ENCODE measurements at regions not wholly inside any gene's neighbourhood (a gene's known extent, or its start where the extent isn't known, plus 50 kb on each side); places are given as distances from the start of the nearest gene placed in this dataset.
A peak's percentile ranks its signal among the peaks of the same experiment; 100 is the strongest.

GRCh38 chr13:94968757-94969086 is 256.4 kb upstream of the SOX21 start:
- Mint-ChIP-seq H3K27ac (no peak overlapping the region), H3K27me3 (ENCODE audit: low read depth) (peaks cover 49% of the 10 kb centered on the region), H3K4me3 (peak overlapping the region; percentile 39), H3K36me3 (ENCODE audit: low read depth) (no peaks in the 10 kb centered on the region), H3K9me3 (no peaks in the 10 kb centered on the region), H3K4me1 (ENCODE audit: low read depth) (peaks cover 10% of the 10 kb centered on the region)
- DNase-seq = no peak
- intact Hi-C loops (cut with micrococcal nuclease) = loop anchor here (5.0 kb wide), 2 partner anchors 256 to 306 kb away; partner anchors contain the start of gene SOX21
- CTCF ChIA-PET = interaction anchor here (0.6 to 1.4 kb wide), 3 partner anchors 9 to 434 kb away, joined by 3 to 9 read pairs (median 5); no protein-coding TSS in a partner anchor

GRCh38 chr13:94968040-94968756 is 255.9 kb upstream of the SOX21 start:
- intact Hi-C loops (cut with micrococcal nuclease) = loop anchor here (5.0 kb wide), 2 partner anchors 256 to 306 kb away; partner anchors contain the start of gene SOX21
- CTCF ChIA-PET = interaction anchor here (1.0 to 1.4 kb wide), 2 partner anchors 413 to 435 kb away, joined by 3 to 9 read pairs; no protein-coding TSS in a partner anchor
- H3K4me1 Mint-ChIP-seq (ENCODE audit: low read depth) = peaks cover 10% of the 10 kb centered on the region
- H3K27ac Mint-ChIP-seq = no peak overlapping the region
- H3K9me3 Mint-ChIP-seq = no peaks in the 10 kb centered on the region
- peak; percentile 16 for DNase-seq
- no peaks in the 10 kb centered on the region for H3K36me3 Mint-ChIP-seq (ENCODE audit: low read depth)
- peaks cover 55% of the 10 kb centered on the region for H3K27me3 Mint-ChIP-seq (ENCODE audit: low read depth)
- H3K4me3 Mint-ChIP-seq = peak overlapping the region; percentile 39

- peaks cover 10% of the 10 kb centered on the region for H3K4me1 Mint-ChIP-seq (ENCODE audit: low read depth)
- intact Hi-C loops (cut with micrococcal nuclease) = loop anchor here (5.0 kb wide), 2 partner anchors 255 to 305 kb away; partner anchors contain the start of gene SOX21
- H3K27ac Mint-ChIP-seq = no peak overlapping the region
- CTCF ChIA-PET = interaction anchor here (1.0 to 1.4 kb wide), 3 partner anchors 16 to 436 kb away, joined by 3 to 9 read pairs (median 3); no protein-coding TSS in a partner anchor
- H3K27me3 Mint-ChIP-seq (ENCODE audit: low read depth) = peaks cover 62% of the 10 kb centered on the region
- no peaks in the 10 kb centered on the region for H3K36me3 Mint-ChIP-seq (ENCODE audit: low read depth)
- H3K4me3 Mint-ChIP-seq = no peak overlapping the region
- peak; percentile 37 for DNase-seq
- no peaks in the 10 kb centered on the region for H3K9me3 Mint-ChIP-seq
Observed at GRCh38 chr13:94967183-94968039, 255.1 kb upstream of the SOX21 start.

- intact Hi-C loops (cut with micrococcal nuclease) = loop anchor here (5.0 kb wide), 2 partner anchors 254 to 304 kb away; partner anchors contain the start of gene SOX21
- Mint-ChIP-seq H3K27me3 (ENCODE audit: low read depth) (peaks cover 68% of the 10 kb centered on the region), H3K27ac (no peak overlapping the region), H3K9me3 (no peaks in the 10 kb centered on the region), H3K4me1 (ENCODE audit: low read depth) (peaks cover 10% of the 10 kb centered on the region), H3K36me3 (ENCODE audit: low read depth) (no peaks in the 10 kb centered on the region), H3K4me3 (no peak overlapping the region)
- CTCF ChIA-PET = interaction anchor here (1.2 kb wide), 1 partner anchor 17 kb away, joined by 3 read pairs; no protein-coding TSS in a partner anchor
- DNase-seq = no peak
Observed at GRCh38 chr13:94966422-94966955, 254.1 kb upstream of the SOX21 start.

GRCh38 chr13:94959626-94960025 is 247.3 kb upstream of the SOX21 start:
- no peaks in the 10 kb centered on the region for H3K9me3 Mint-ChIP-seq
- CTCF ChIA-PET = interaction anchor here (1.0 kb wide), 1 partner anchor 176 kb away, joined by 3 read pairs; no protein-coding TSS in a partner anchor
- H3K27ac Mint-ChIP-seq = no peak overlapping the region
- intact Hi-C loops (cut with micrococcal nuclease) = no loop called here
- no peak overlapping the region for H3K4me3 Mint-ChIP-seq
- no peaks in the 10 kb centered on the region for H3K4me1 Mint-ChIP-seq (ENCODE audit: low read depth)
- DNase-seq = no peak
- no peaks in the 10 kb centered on the region for H3K36me3 Mint-ChIP-seq (ENCODE audit: low read depth)
- H3K27me3 Mint-ChIP-seq (ENCODE audit: low read depth) = peaks cover 28% of the 10 kb centered on the region

GRCh38 chr13:94956417-94957110 is 244.2 kb upstream of the SOX21 start:
- Mint-ChIP-seq H3K27me3 (ENCODE audit: low read depth) (peaks cover 5% of the 10 kb centered on the region), H3K36me3 (ENCODE audit: low read depth) (no peaks in the 10 kb centered on the region), H3K4me1 (ENCODE audit: low read depth) (no peaks in the 10 kb centered on the region), H3K27ac (no peak overlapping the region), H3K4me3 (no peak overlapping the region), H3K9me3 (no peaks in the 10 kb centered on the region)
- CTCF ChIA-PET = no interaction called here
- intact Hi-C loops (cut with micrococcal nuclease) = no loop called here
- DNase-seq = no peak

GRCh38 chr13:94952787-94953186 is 240.4 kb upstream of the SOX21 start:
- H3K4me3 Mint-ChIP-seq = no peak overlapping the region
- no peaks in the 10 kb centered on the region for H3K36me3 Mint-ChIP-seq (ENCODE audit: low read depth)
- no peaks in the 10 kb centered on the region for H3K9me3 Mint-ChIP-seq
- no peaks in the 10 kb centered on the region for H3K4me1 Mint-ChIP-seq (ENCODE audit: low read depth)
- peaks cover 7% of the 10 kb centered on the region for H3K27me3 Mint-ChIP-seq (ENCODE audit: low read depth)
- no peak for DNase-seq
- no peak overlapping the region for H3K27ac Mint-ChIP-seq
- CTCF ChIA-PET = no interaction called here
- intact Hi-C loops (cut with micrococcal nuclease) = no loop called here

- Mint-ChIP-seq H3K9me3 (no peaks in the 10 kb centered on the region), H3K27ac (no peak overlapping the region), H3K27me3 (ENCODE audit: low read depth) (peaks cover 13% of the 10 kb centered on the region), H3K4me1 (ENCODE audit: low read depth) (no peaks in the 10 kb centered on the region), H3K4me3 (no peak overlapping the region), H3K36me3 (ENCODE audit: low read depth) (no peaks in the 10 kb centered on the region)
- intact Hi-C loops (cut with micrococcal nuclease) = no loop called here
- DNase-seq = no peak
- CTCF ChIA-PET = interaction anchor here (0.8 kb wide), 1 partner anchor 37 kb away, joined by 5 read pairs; no protein-coding TSS in a partner anchor
Observed at GRCh38 chr13:94950303-94950702, 238.0 kb upstream of the SOX21 start.

GRCh38 chr13:94947965-94948371 is 235.6 kb upstream of the SOX21 start:
- Mint-ChIP-seq H3K9me3 (no peaks in the 10 kb centered on the region), H3K4me3 (no peak overlapping the region), H3K27me3 (ENCODE audit: low read depth) (peaks cover 10% of the 10 kb centered on the region), H3K4me1 (ENCODE audit: low read depth) (no peaks in the 10 kb centered on the region), H3K27ac (no peak overlapping the region), H3K36me3 (ENCODE audit: low read depth) (no peaks in the 10 kb centered on the region)
- intact Hi-C loops (cut with micrococcal nuclease) = no loop called here
- DNase-seq = no peak
- CTCF ChIA-PET = interaction anchor here (0.6 to 1.5 kb wide), 2 partner anchors 8 to 273 kb away, joined by 3 read pairs; no protein-coding TSS in a partner anchor

- Mint-ChIP-seq H3K27ac (no peak overlapping the region), H3K36me3 (ENCODE audit: low read depth) (no peaks in the 10 kb centered on the region), H3K27me3 (ENCODE audit: low read depth) (peaks cover 10% of the 10 kb centered on the region), H3K4me1 (ENCODE audit: low read depth) (no peaks in the 10 kb centered on the region), H3K9me3 (peaks cover 4% of the 10 kb centered on the region), H3K4me3 (no peak overlapping the region)
- no peak for DNase-seq
- intact Hi-C loops (cut with micrococcal nuclease) = no loop called here
- CTCF ChIA-PET = interaction anchor here (0.6 kb wide), 1 partner anchor 273 kb away, joined by 3 read pairs; no protein-coding TSS in a partner anchor
Observed at GRCh38 chr13:94947392-94947791, 235.0 kb upstream of the SOX21 start.

GRCh38 chr13:94946039-94946438 is 233.7 kb upstream of the SOX21 start:
- Mint-ChIP-seq H3K36me3 (ENCODE audit: low read depth) (no peaks in the 10 kb centered on the region), H3K9me3 (peaks cover 4% of the 10 kb centered on the region), H3K4me1 (ENCODE audit: low read depth) (no peaks in the 10 kb centered on the region), H3K27ac (no peak overlapping the region), H3K27me3 (ENCODE audit: low read depth) (peaks cover 10% of the 10 kb centered on the region), H3K4me3 (no peak overlapping the region)
- intact Hi-C loops (cut with micrococcal nuclease) = no loop called here
- CTCF ChIA-PET = interaction anchor here (0.5 kb wide), 1 partner anchor 187 kb away, joined by 3 read pairs; no protein-coding TSS in a partner anchor
- no peak for DNase-seq

Data from activated naive CD4-positive, alpha-beta T cell treated with anti-CD3 and anti-CD28 coated beads for 36 hours (primary cell).